GM23338 (cell line): ENCODE measurements at regions not wholly inside any gene's neighbourhood (a gene's known extent, or its start where the extent isn't known, plus 50 kb on each side); places are given as distances from the start of the nearest gene placed in this dataset.

Experiments
- ATAC-seq: fragments of 200-7000 bp; cut with Tn5 transposase; 3 replicates; pipeline ENCODE4 v1.9.1; 2020
- DNase-seq: peaks from one replicate; pipeline ENCODE4 v3.0.0-alpha.2; 2015; ENCODE audit warnings: low spot score
- H2AFZ ChIP-seq: fragments of 200-600 bp; sonication (generic); 2 replicates; pipeline ENCODE4 v1.8.0; 2016; ENCODE audit warnings: antibody characterized with exemption, mild to moderate bottlenecking, moderate library complexity
- H3F3A ChIP-seq: fragments of 200-600 bp; sonication (generic); replicated peaks from 2 replicates; pipeline ENCODE4 v1.8.0; 2017; ENCODE audit warnings: antibody characterized with exemption, mixed run types, low read depth
- H3K27ac ChIP-seq: fragments of 200-600 bp; sonication (generic); 2 replicates; pipeline ENCODE4 v1.6.1; 2016; ENCODE audit warnings: low read depth
- H3K27me3 ChIP-seq: fragments of 200-600 bp; sonication (generic); 2 replicates; pipeline ENCODE4 v1.8.0; 2016; ENCODE audit warnings: mild to moderate bottlenecking, mixed run types, moderate library complexity; ENCODE audit not compliant: insufficient read depth
- H3K36me3 ChIP-seq: fragments of 200-600 bp; sonication (generic); 2 replicates; pipeline ENCODE4 v1.8.0; 2016; ENCODE audit warnings: mild to moderate bottlenecking; ENCODE audit not compliant: insufficient read depth
- H3K4me1 ChIP-seq: fragments of 200-600 bp; sonication (generic); 2 replicates; pipeline ENCODE4 v1.8.0; 2016; ENCODE audit warnings: mild to moderate bottlenecking, moderate library complexity; ENCODE audit not compliant: insufficient read depth
- H3K4me2 ChIP-seq: fragments of 200-600 bp; sonication (generic); 2 replicates; pipeline ENCODE4 v1.7.1; 2017; ENCODE audit warnings: mixed run types
- H3K4me3 ChIP-seq: fragments of 200-600 bp; sonication (generic); 2 replicates; pipeline ENCODE4 v1.6.1; 2016; ENCODE audit warnings: mixed run types
- H3K79me2 ChIP-seq: fragments of 200-600 bp; sonication (generic); replicated peaks from 2 replicates; pipeline ENCODE4 v1.8.0; 2017; ENCODE audit warnings: mild to moderate bottlenecking; ENCODE audit not compliant: insufficient read depth
- H3K9me2 ChIP-seq: fragments of 200-600 bp; sonication (generic); 2 replicates; pipeline ENCODE4 v1.8.0; 2017; ENCODE audit not compliant: insufficient read depth
- H4K20me1 ChIP-seq: fragments of 200-600 bp; sonication (generic); replicated peaks from 2 replicates; pipeline ENCODE4 v1.8.0; 2017; ENCODE audit warnings: mild to moderate bottlenecking; ENCODE audit not compliant: insufficient read depth
- H3K27ac Mint-ChIP-seq: 2 replicates; pipeline ENCODE4 v1.8.0; 2020; ENCODE audit warnings: inconsistent platforms, mild to moderate bottlenecking, moderate library complexity, mixed read lengths
- H3K27me3 Mint-ChIP-seq: 3 replicates; pipeline ENCODE4 v1.8.0; 2022; ENCODE audit warnings: low read depth, mild to moderate bottlenecking, moderate library complexity, mixed read lengths, inconsistent platforms; ENCODE audit not compliant: insufficient read depth, poor library complexity
- H3K36me3 Mint-ChIP-seq: 3 replicates; pipeline ENCODE4 v1.8.0; 2021; ENCODE audit warnings: low read depth, mild to moderate bottlenecking, inconsistent platforms, moderate library complexity, mixed read lengths
- H3K4me1 Mint-ChIP-seq: 3 replicates; pipeline ENCODE4 v1.8.0; 2020; ENCODE audit warnings: mild to moderate bottlenecking, inconsistent platforms, mixed read lengths
- H3K4me3 Mint-ChIP-seq: 3 replicates; pipeline ENCODE4 v1.8.0; 2021; ENCODE audit warnings: moderate library complexity, mild to moderate bottlenecking, inconsistent platforms, mixed read lengths
- H3K9me3 Mint-ChIP-seq: 3 replicates; pipeline ENCODE4 v1.8.0; 2020; ENCODE audit warnings: moderate library complexity, mild to moderate bottlenecking, inconsistent platforms, mixed read lengths
- CREB1 ChIP-seq: fragments of 250-450 bp; sonication (Bioruptor Pico); IDR thresholded peaks from 2 replicates; pipeline ENCODE4 v1.5.0; 2020; ENCODE audit warnings: low read depth, mild to moderate bottlenecking, moderate library complexity
- CTCF ChIP-seq, 2 experiments: fragments of 200-600 bp in 1 of 2; sonication (generic) in 1 of 2; conservative IDR thresholded peaks; 2 replicates each; pipeline versions ENCODE4 v1.5.1 to v1.6.1; 2016 to 2017; ENCODE audit warnings: antibody characterized with exemption in 2 of 2, low read depth in 2 of 2, mild to moderate bottlenecking in 2 of 2, moderate library complexity in 1 of 2
- ETS1 ChIP-seq: IDR thresholded peaks from 2 replicates; pipeline ENCODE4 v1.6.1; 2016; ENCODE audit warnings: antibody characterized with exemption
- EZH2 ChIP-seq: fragments of 200-600 bp; sonication (generic); IDR thresholded peaks from one replicate; pipeline ENCODE4 v1.8.0; 2017; ENCODE audit warnings: antibody characterized with exemption, mild to moderate bottlenecking, low read depth; ENCODE audit not compliant: unreplicated experiment
- EZH2phosphoT487 ChIP-seq: fragments of 200-600 bp; sonication (generic); IDR thresholded peaks from one replicate; pipeline ENCODE4 v1.8.1; 2018; ENCODE audit warnings: antibody characterized with exemption; ENCODE audit not compliant: unreplicated experiment
- JUNB ChIP-seq: IDR thresholded peaks from one replicate; pipeline ENCODE4 v1.6.1; 2016; ENCODE audit warnings: antibody characterized with exemption; ENCODE audit not compliant: unreplicated experiment
- NANOG ChIP-seq: IDR thresholded peaks from 2 replicates; pipeline ENCODE4 v1.6.1; 2016; ENCODE audit warnings: antibody characterized with exemption, borderline replicate concordance
- POLR2AphosphoS5 ChIP-seq: IDR thresholded peaks from 2 replicates; pipeline ENCODE4 v1.6.1; 2016; ENCODE audit warnings: antibody characterized with exemption, low read depth
- ZNF331 ChIP-seq: fragments of 250-450 bp; sonication (Bioruptor Pico); IDR thresholded peaks from 2 replicates; pipeline ENCODE4 v1.5.0; 2020; ENCODE audit warnings: low read depth, mild to moderate bottlenecking, moderate library complexity
- TF ChIP-seq, protein P1 (sequence below): fragments of 250-450 bp; sonication (Bioruptor Pico); IDR thresholded peaks from 2 replicates; pipeline ENCODE4 v1.5.0; 2020; ENCODE audit warnings: mild to moderate bottlenecking, moderate library complexity

GRCh38 chr12:98403936-98404335 is 111.5 kb upstream of the TMPO start:
- peaks cover 32% of the 10 kb centered on the region for H3K4me1 ChIP-seq
- ATAC-seq (no peak), DNase-seq (no peak)
- Mint-ChIP-seq H3K27ac (no peak overlapping the region), H3K36me3 (peaks cover 13% of the 10 kb centered on the region), H3K27me3 (peaks cover 3% of the 10 kb centered on the region), H3K4me1 (peaks cover 50% of the 10 kb centered on the region), H3K9me3 (peaks cover 18% of the 10 kb centered on the region; the same call in 2 of the 3 replicates), H3K4me3 (no peak overlapping the region)
- no peak overlapping the region for H3K4me3 ChIP-seq
- no peaks in the 10 kb centered on the region for H3F3A ChIP-seq
- peaks cover 30% of the 10 kb centered on the region for H3K9me2 ChIP-seq
- no peak overlapping the region for H2AFZ ChIP-seq
- no peak overlapping the region for H3K27ac ChIP-seq
- H4K20me1 ChIP-seq = no peaks in the 10 kb centered on the region
- peak overlapping the region; percentile 64 for H3K4me2 ChIP-seq
- H3K27me3 ChIP-seq = no peaks in the 10 kb centered on the region
- H3K79me2 ChIP-seq = no peaks in the 10 kb centered on the region
- TF ChIP-seq CTCF (conservative IDR thresholded peaks at IDR 0.05; ENCODE audit: low read depth in 2 of 2) = no peak
- TF ChIP-seq ETS1 = no peak
- TF ChIP-seq CREB1 (CRISPR knock-in tag) = no peak
- no peak for TF ChIP-seq EZH2phosphoT487
- no peak for TF ChIP-seq EZH2
- no peak for TF ChIP-seq NANOG
- TF ChIP-seq, protein P1, sequence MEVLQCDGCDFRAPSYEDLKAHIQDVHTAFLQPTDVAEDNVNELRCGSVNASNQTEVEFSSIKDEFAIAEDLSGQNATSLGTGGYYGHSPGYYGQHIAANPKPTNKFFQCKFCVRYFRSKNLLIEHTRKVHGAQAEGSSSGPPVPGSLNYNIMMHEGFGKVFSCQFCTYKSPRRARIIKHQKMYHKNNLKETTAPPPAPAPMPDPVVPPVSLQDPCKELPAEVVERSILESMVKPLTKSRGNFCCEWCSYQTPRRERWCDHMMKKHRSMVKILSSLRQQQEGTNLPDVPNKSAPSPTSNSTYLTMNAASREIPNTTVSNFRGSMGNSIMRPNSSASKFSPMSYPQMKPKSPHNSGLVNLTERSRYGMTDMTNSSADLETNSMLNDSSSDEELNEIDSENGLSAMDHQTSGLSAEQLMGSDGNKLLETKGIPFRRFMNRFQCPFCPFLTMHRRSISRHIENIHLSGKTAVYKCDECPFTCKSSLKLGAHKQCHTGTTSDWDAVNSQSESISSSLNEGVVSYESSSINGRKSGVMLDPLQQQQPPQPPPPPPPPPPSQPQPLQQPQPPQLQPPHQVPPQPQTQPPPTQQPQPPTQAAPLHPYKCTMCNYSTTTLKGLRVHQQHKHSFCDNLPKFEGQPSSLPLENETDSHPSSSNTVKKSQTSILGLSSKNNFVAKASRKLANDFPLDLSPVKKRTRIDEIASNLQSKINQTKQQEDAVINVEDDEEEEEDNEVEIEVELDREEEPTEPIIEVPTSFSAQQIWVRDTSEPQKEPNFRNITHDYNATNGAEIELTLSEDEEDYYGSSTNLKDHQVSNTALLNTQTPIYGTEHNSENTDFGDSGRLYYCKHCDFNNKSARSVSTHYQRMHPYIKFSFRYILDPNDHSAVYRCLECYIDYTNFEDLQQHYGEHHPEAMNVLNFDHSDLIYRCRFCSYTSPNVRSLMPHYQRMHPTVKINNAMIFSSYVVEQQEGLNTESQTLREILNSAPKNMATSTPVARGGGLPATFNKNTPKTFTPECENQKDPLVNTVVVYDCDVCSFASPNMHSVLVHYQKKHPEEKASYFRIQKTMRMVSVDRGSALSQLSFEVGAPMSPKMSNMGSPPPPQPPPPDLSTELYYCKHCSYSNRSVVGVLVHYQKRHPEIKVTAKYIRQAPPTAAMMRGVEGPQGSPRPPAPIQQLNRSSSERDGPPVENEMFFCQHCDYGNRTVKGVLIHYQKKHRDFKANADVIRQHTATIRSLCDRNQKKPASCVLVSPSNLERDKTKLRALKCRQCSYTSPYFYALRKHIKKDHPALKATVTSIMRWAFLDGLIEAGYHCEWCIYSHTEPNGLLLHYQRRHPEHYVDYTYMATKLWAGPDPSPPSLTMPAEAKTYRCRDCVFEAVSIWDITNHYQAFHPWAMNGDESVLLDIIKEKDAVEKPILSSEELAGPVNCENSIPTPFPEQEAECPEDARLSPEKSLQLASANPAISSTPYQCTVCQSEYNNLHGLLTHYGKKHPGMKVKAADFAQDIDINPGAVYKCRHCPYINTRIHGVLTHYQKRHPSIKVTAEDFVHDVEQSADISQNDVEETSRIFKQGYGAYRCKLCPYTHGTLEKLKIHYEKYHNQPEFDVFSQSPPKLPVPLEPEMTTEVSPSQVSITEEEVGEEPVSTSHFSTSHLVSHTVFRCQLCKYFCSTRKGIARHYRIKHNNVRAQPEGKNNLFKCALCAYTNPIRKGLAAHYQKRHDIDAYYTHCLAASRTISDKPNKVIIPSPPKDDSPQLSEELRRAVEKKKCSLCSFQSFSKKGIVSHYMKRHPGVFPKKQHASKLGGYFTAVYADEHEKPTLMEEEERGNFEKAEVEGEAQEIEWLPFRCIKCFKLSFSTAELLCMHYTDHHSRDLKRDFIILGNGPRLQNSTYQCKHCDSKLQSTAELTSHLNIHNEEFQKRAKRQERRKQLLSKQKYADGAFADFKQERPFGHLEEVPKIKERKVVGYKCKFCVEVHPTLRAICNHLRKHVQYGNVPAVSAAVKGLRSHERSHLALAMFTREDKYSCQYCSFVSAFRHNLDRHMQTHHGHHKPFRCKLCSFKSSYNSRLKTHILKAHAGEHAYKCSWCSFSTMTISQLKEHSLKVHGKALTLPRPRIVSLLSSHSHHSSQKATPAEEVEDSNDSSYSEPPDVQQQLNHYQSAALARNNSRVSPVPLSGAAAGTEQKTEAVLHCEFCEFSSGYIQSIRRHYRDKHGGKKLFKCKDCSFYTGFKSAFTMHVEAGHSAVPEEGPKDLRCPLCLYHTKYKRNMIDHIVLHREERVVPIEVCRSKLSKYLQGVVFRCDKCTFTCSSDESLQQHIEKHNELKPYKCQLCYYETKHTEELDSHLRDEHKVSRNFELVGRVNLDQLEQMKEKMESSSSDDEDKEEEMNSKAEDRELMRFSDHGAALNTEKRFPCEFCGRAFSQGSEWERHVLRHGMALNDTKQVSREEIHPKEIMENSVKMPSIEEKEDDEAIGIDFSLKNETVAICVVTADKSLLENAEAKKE (CRISPR knock-in tag) = no peak
- TF ChIP-seq POLR2AphosphoS5 = no peak
- TF ChIP-seq JUNB = no peak
- TF ChIP-seq ZNF331 = no peak
- H3K36me3 ChIP-seq = no peaks in the 10 kb centered on the region
